Adipose tissue (tissue), 3 donors: ENCODE measurements at regions not wholly inside any gene's neighbourhood (a gene's known extent, or its start where the extent isn't known, plus 50 kb on each side); places are given as distances from the start of the nearest gene placed in this dataset.
"Not testable (repeated sequence)": the region's sequence is repeated elsewhere in the genome, so short reads cannot be mapped to it uniquely, and the experiment has no call there.

Experiments used
- H3K27ac ChIP-seq: one replicate; pipeline ENCODE4 v1.5.1; 2013; ENCODE audit warnings: low read depth, low read length
- WGBS, 3 donors: extraction: QIAGEN DNeasy Blood & Tissue Kit; methylation state at CpG; one replicate each; pipeline ENCODE4 v1.1.7; 2013; 5-methylcytosine and 5-hydroxymethylcytosine counted together
- donor health status: healthy with polysubstance abuse.
- donor health status: Bipolar disorder and iron deficiency.
- donor health status: healthy.

GRCh38 chr4:30865691-30866090, 145.5 kb downstream of the PCDH7 start:
- no peak overlapping the region for H3K27ac ChIP-seq
- WGBS, 3 donors, result 43 to 68% (median 65%) methylated on average over 3 of the region's 3 CpGs

GRCh38 chr4:30866346-30866745, 146.2 kb downstream of the PCDH7 start:
- WGBS, 3 donors, result 24 to 32% (median 30%) methylated on average over 1 of the region's 1 CpG
- no peak overlapping the region for H3K27ac ChIP-seq

- WGBS, 3 donors, result 88 to 94% (median 91%) methylated on average over 1 of the region's 1 CpG
- H3K27ac ChIP-seq, result no peak overlapping the region
Observed at GRCh38 chr4:30866907-30867306, 146.7 kb downstream of the PCDH7 start.

GRCh38 chr4:30867427-30867826, 147.3 kb downstream of the PCDH7 start:
- no peak overlapping the region for H3K27ac ChIP-seq
- 82 to 94% (median 89%) methylated on average over 3 of the region's 3 CpGs for WGBS, 3 donors

GRCh38 chr4:30868111-30868895, 148.1 kb downstream of the PCDH7 start:
- 74 to 87% (median 87%) methylated on average over 5 of the region's 5 CpGs for WGBS, 3 donors
- H3K27ac ChIP-seq, result no peak overlapping the region

GRCh38 chr4:30869387-30869786, 149.2 kb downstream of the PCDH7 start:
- 70 to 97% (median 93%) methylated on average over 1 of the region's 1 CpG for WGBS, 3 donors
- H3K27ac ChIP-seq, result not testable (repeated sequence)

- 74 to 83% (median 78%) methylated on average over 2 of the region's 2 CpGs for WGBS, 3 donors
- H3K27ac ChIP-seq, result no peak overlapping the region
Observed at GRCh38 chr4:30870513-30870912, 150.3 kb downstream of the PCDH7 start.

- no peak overlapping the region for H3K27ac ChIP-seq
- 34 to 43% (median 43%) methylated on average over 3 of the region's 3 CpGs for WGBS, 3 donors
Observed at GRCh38 chr4:30875658-30876269, 155.6 kb downstream of the PCDH7 start.

GRCh38 chr4:30879855-30880598, 159.9 kb downstream of the PCDH7 start:
- no peak overlapping the region for H3K27ac ChIP-seq

- no peak overlapping the region for H3K27ac ChIP-seq
- WGBS, 3 donors, result 64 to 75% (median 71%) methylated on average over 2 of the region's 2 CpGs
Observed at GRCh38 chr4:30881985-30882384, 161.8 kb downstream of the PCDH7 start.

- 80 to 86% (median 81%) methylated on average over 1 of the region's 1 CpG for WGBS, 3 donors
- H3K27ac ChIP-seq, result no peak overlapping the region
Observed at GRCh38 chr4:30882443-30882842, 162.3 kb downstream of the PCDH7 start.

- 75 to 83% (median 82%) methylated on average over 7 of the region's 7 CpGs for WGBS, 3 donors
- no peak overlapping the region for H3K27ac ChIP-seq
Observed at GRCh38 chr4:30882995-30883675, 163.0 kb downstream of the PCDH7 start.

- WGBS, 3 donors, result 33 to 75% (median 66%) methylated on average over 10 of the region's 10 CpGs
- H3K27ac ChIP-seq, result no peak overlapping the region
Observed at GRCh38 chr4:30901461-30902451, 181.6 kb downstream of the PCDH7 start.

- H3K27ac ChIP-seq, result no peak overlapping the region
Observed at GRCh38 chr4:30903502-30904214, 183.5 kb downstream of the PCDH7 start.

GRCh38 chr4:30904215-30904555, 184.0 kb downstream of the PCDH7 start:
- no peak overlapping the region for H3K27ac ChIP-seq
- WGBS, 3 donors, result 46 to 79% (median 74%) methylated on average over 2 of the region's 2 CpGs

- 41 to 91% (median 84%) methylated on average over 2 of the region's 2 CpGs for WGBS, 3 donors
- no peak overlapping the region for H3K27ac ChIP-seq
Observed at GRCh38 chr4:30904588-30904987, 184.4 kb downstream of the PCDH7 start.

- 8 to 24% (median 22%) methylated on average over 1 of the region's 1 CpG for WGBS, 3 donors
Observed at GRCh38 chr4:30912098-30912714, 192.0 kb downstream of the PCDH7 start.

More at GRCh38 chr4:30912098-30912714, 192.0 kb downstream of the PCDH7 start:
- H3K27ac ChIP-seq, result no peak overlapping the region
